Stomach smooth muscle (tissue), 2 donors: ENCODE measurements at regions not wholly inside any gene's neighbourhood (a gene's known extent, or its start where the extent isn't known, plus 50 kb on each side); places are given as distances from the start of the nearest gene placed in this dataset.

Source experiments
- H3K27ac ChIP-seq: one replicate; pipeline ENCODE4 v1.7.0; 2013; ENCODE audit warnings: mild to moderate bottlenecking, low read length, inconsistent platforms
- H3K27me3 ChIP-seq, 2 donors: one replicate each; pipeline ENCODE4 v1.7.0; 2013; ENCODE audit warnings: low read length in 2 of 2; ENCODE audit not compliant: insufficient read depth in 2 of 2, control insufficient read depth in 1 of 2
- H3K36me3 ChIP-seq, 2 donors: one replicate each; pipeline ENCODE4 v1.7.0; 2013; ENCODE audit warnings: low read length in 2 of 2; ENCODE audit not compliant: control insufficient read depth in 2 of 2, insufficient read depth in 2 of 2
- H3K4me1 ChIP-seq: one replicate; pipeline ENCODE4 v1.7.0; 2013; ENCODE audit warnings: low read length; ENCODE audit not compliant: control insufficient read depth, insufficient read depth
- H3K4me3 ChIP-seq, 2 donors: one replicate each; pipeline ENCODE4 v1.7.0; 2013; ENCODE audit warnings: low read length in 2 of 2
- H3K9ac ChIP-seq, 2 donors: one replicate each; pipeline ENCODE4 v1.7.0; 2013; ENCODE audit warnings: low read length in 2 of 2, mild to moderate bottlenecking in 1 of 2
- H3K9me3 ChIP-seq, 2 donors: one replicate each; pipeline ENCODE4 v1.7.0; 2013; ENCODE audit warnings: low read length in 2 of 2; ENCODE audit not compliant: control insufficient read depth in 2 of 2
- donor health status: healthy.
- donor health status: Pancreatic carcinoma.

GRCh38 chr6:134517145-134517658 lies 199.3 kb upstream of the SGK1 start:
- no peaks in the 10 kb centered on the region for H3K9me3 ChIP-seq
- peak overlapping the region; percentile 50 to 55 for H3K4me3 ChIP-seq
- H3K36me3 ChIP-seq, result no peaks in the 10 kb centered on the region
- H3K4me1 ChIP-seq, result peaks cover 10% of the 10 kb centered on the region
- H3K27me3 ChIP-seq, result no peaks in the 10 kb centered on the region
- no peak overlapping the region for H3K27ac ChIP-seq
- peak overlapping the region in 1 of 2 donors; percentile 38 for H3K9ac ChIP-seq

GRCh38 chr6:134516582-134516981 lies 198.7 kb upstream of the SGK1 start:
- no peaks in the 10 kb centered on the region for H3K36me3 ChIP-seq
- H3K4me3 ChIP-seq, result no peak overlapping the region
- H3K9me3 ChIP-seq, result no peaks in the 10 kb centered on the region
- H3K27ac ChIP-seq, result no peak overlapping the region
- H3K27me3 ChIP-seq, result no peaks in the 10 kb centered on the region
- peaks cover 10% of the 10 kb centered on the region for H3K4me1 ChIP-seq
- H3K9ac ChIP-seq, result no peak overlapping the region

GRCh38 chr6:134515986-134516385 lies 198.1 kb upstream of the SGK1 start:
- Histone ChIP-seq H3K27ac (no peak overlapping the region), H3K9me3 (no peaks in the 10 kb centered on the region), H3K36me3 (no peaks in the 10 kb centered on the region), H3K4me1 (peaks cover 10% of the 10 kb centered on the region), H3K27me3 (no peaks in the 10 kb centered on the region), H3K9ac (no peak overlapping the region), H3K4me3 (no peak overlapping the region)

DNA sequence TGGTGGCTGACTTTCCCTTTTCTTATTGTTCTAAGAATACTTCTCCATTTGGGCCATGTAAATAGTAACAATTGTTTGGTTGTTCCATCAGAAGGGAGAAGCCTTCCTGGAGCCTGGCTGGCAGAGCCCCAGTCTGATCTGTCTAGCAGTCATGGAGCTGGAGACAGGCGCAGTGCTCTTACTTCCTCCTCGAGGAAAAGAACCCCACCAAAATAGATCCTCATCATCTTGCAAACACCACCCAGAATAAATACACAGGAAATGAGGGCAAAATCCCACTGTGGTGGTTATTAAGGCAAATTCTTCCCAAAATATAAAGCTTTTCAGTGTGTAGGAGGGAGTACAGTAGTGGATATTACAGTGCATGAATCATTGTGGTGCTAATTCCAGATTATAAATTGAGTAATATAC lies 195.1 kb upstream of the SGK1 start:
- Histone ChIP-seq H3K4me3 (no peak overlapping the region), H3K4me1 (peaks cover 10% of the 10 kb centered on the region), H3K9me3 (no peaks in the 10 kb centered on the region), H3K9ac (no peak overlapping the region), H3K27ac (no peak overlapping the region), H3K36me3 (no peaks in the 10 kb centered on the region), H3K27me3 (no peaks in the 10 kb centered on the region)

GRCh38 chr6:134511984-134512683 lies 194.2 kb upstream of the SGK1 start:
- H3K27ac ChIP-seq, result no peak overlapping the region

DNA sequence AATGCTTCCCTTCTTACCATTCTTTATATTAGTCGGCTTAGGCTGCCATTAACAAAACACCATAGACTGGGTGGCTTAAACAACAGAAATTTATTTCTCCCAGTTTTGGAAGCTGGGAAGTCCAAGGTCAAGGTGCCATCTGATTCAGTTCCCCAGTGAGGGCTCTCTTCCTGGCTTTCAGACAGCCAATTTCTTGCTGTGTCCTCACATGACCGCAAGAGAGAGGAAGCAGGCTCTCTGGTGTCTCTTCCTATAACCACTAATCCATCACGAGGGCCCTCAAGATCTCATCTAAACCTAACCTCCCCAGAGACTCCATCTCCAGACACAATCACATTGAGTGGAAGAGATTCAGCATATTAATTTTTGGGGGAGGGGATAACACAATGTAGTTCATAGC lies 193.0 kb upstream of the SGK1 start:
- Histone ChIP-seq H3K36me3 (no peaks in the 10 kb centered on the region), H3K4me1 (no peaks in the 10 kb centered on the region), H3K27me3 (no peaks in the 10 kb centered on the region), H3K9ac (no peak overlapping the region), H3K4me3 (no peak overlapping the region), H3K9me3 (no peaks in the 10 kb centered on the region), H3K27ac (no peak overlapping the region)

More at GRCh38 chr6:134511984-134512683, 194.2 kb upstream of the SGK1 start:
- no peak overlapping the region for H3K4me3 ChIP-seq
- no peaks in the 10 kb centered on the region for H3K36me3 ChIP-seq
- H3K4me1 ChIP-seq, result peaks cover 5% of the 10 kb centered on the region
- no peaks in the 10 kb centered on the region for H3K9me3 ChIP-seq
- H3K9ac ChIP-seq, result no peak overlapping the region
- no peaks in the 10 kb centered on the region for H3K27me3 ChIP-seq

GRCh38 chr6:134510142-134510541 lies 192.2 kb upstream of the SGK1 start:
- no peak overlapping the region for H3K9ac ChIP-seq
- H3K27me3 ChIP-seq, result no peaks in the 10 kb centered on the region
- no peak overlapping the region for H3K27ac ChIP-seq
- no peaks in the 10 kb centered on the region for H3K4me1 ChIP-seq
- no peaks in the 10 kb centered on the region for H3K36me3 ChIP-seq
- H3K4me3 ChIP-seq, result no peak overlapping the region
- H3K9me3 ChIP-seq, result no peaks in the 10 kb centered on the region

- Histone ChIP-seq H3K27me3 (no peaks in the 10 kb centered on the region), H3K36me3 (no peaks in the 10 kb centered on the region), H3K4me3 (no peak overlapping the region), H3K9ac (no peak overlapping the region), H3K4me1 (no peaks in the 10 kb centered on the region), H3K27ac (no peak overlapping the region), H3K9me3 (no peaks in the 10 kb centered on the region)
Observed at GRCh38 chr6:134508862-134509498, 191.1 kb upstream of the SGK1 start.

GRCh38 chr6:134506162-134506561 lies 188.2 kb upstream of the SGK1 start:
- no peak overlapping the region for H3K9ac ChIP-seq
- no peaks in the 10 kb centered on the region for H3K4me1 ChIP-seq
- H3K27me3 ChIP-seq, result no peaks in the 10 kb centered on the region
- no peak overlapping the region for H3K27ac ChIP-seq
- no peaks in the 10 kb centered on the region for H3K36me3 ChIP-seq
- no peak overlapping the region for H3K4me3 ChIP-seq
- H3K9me3 ChIP-seq, result no peaks in the 10 kb centered on the region

GRCh38 chr6:134503585-134504281 lies 185.8 kb upstream of the SGK1 start:
- no peak overlapping the region for H3K27ac ChIP-seq
- H3K4me3 ChIP-seq, result no peak overlapping the region
- H3K36me3 ChIP-seq, result no peaks in the 10 kb centered on the region
- no peaks in the 10 kb centered on the region for H3K27me3 ChIP-seq
- H3K9me3 ChIP-seq, result no peaks in the 10 kb centered on the region
- H3K4me1 ChIP-seq, result no peaks in the 10 kb centered on the region
- H3K9ac ChIP-seq, result no peak overlapping the region
